Lower lobe of right lung (tissue), 2 donors: ENCODE measurements at regions not wholly inside any gene's neighbourhood (a gene's known extent, or its start where the extent isn't known, plus 50 kb on each side); places are given as distances from the start of the nearest gene placed in this dataset.
A peak's percentile ranks its signal among the peaks of the same experiment; 100 is the strongest.

ENCODE experiments used
- ATAC-seq, 2 donors: fragments of 200-7000 bp; cut with Tn5 transposase; one replicate each; pipeline ENCODE4 v1.9.1; 2020 to 2022; ENCODE audit warnings: mild to moderate bottlenecking in 2 of 2, moderate library complexity in 2 of 2
- DNase-seq: peaks from one replicate; pipeline ENCODE4 v3.0.0-alpha.2; 2020
- H3K27ac ChIP-seq: fragments of 200-600 bp; one replicate; pipeline ENCODE4 v1.8.0; 2022
- H3K27me3 ChIP-seq: fragments of 200-600 bp; one replicate; pipeline ENCODE4 v1.8.0; 2022; ENCODE audit warnings: low read depth
- H3K36me3 ChIP-seq: fragments of 200-600 bp; one replicate; pipeline ENCODE4 v1.8.0; 2022; ENCODE audit warnings: mild to moderate bottlenecking
- H3K4me1 ChIP-seq: fragments of 200-600 bp; one replicate; pipeline ENCODE4 v1.8.0; 2022
- H3K4me3 ChIP-seq: fragments of 200-600 bp; one replicate; pipeline ENCODE4 v1.8.0; 2022; ENCODE audit warnings: mild to moderate bottlenecking
- H3K9me3 ChIP-seq: fragments of 200-600 bp; one replicate; pipeline ENCODE4 v1.8.0; 2022
- CTCF ChIP-seq: fragments of 200-600 bp; IDR thresholded peaks from one replicate; pipeline ENCODE4 v1.8.0; 2022; ENCODE audit warnings: antibody characterized with exemption, mild to moderate bottlenecking
- intact Hi-C: fragments of 100-400 bp; cut with DNase I; formaldehyde crosslinking; loops from one replicate; pipeline ENCODE4 v1.11.0; 2022
- donor health status: DM: no; HTN: yes; CAD: no; lungs with severe emphysema.

GRCh38 chr2:128528133-128528532 is 209.5 kb upstream of the HS6ST1 start:
- no peak for DNase-seq
- no peaks in the 10 kb centered on the region for H3K9me3 ChIP-seq
- H3K4me3 ChIP-seq: no peak overlapping the region
- no peak for TF ChIP-seq CTCF
- no peaks in the 10 kb centered on the region for H3K36me3 ChIP-seq
- ATAC-seq: no peak
- no peaks in the 10 kb centered on the region for H3K4me1 ChIP-seq
- intact Hi-C loops: no loop called here
- no peak overlapping the region for H3K27ac ChIP-seq
- no peaks in the 10 kb centered on the region for H3K27me3 ChIP-seq

- Histone ChIP-seq H3K27me3 (no peaks in the 10 kb centered on the region), H3K4me3 (no peak overlapping the region), H3K4me1 (no peaks in the 10 kb centered on the region), H3K27ac (no peak overlapping the region), H3K9me3 (no peaks in the 10 kb centered on the region), H3K36me3 (no peaks in the 10 kb centered on the region)
- intact Hi-C loops: no loop called here
- no peak for ATAC-seq
- no peak for TF ChIP-seq CTCF
- DNase-seq: no peak
Observed at GRCh38 chr2:128530025-128530573, 211.4 kb upstream of the HS6ST1 start.

GRCh38 chr2:128531856-128532255 is 213.2 kb upstream of the HS6ST1 start:
- no peaks in the 10 kb centered on the region for H3K36me3 ChIP-seq
- H3K27me3 ChIP-seq: no peaks in the 10 kb centered on the region
- no peaks in the 10 kb centered on the region for H3K9me3 ChIP-seq
- intact Hi-C loops: no loop called here
- DNase-seq (no peak), ATAC-seq (peak in 1 of 2 donors; percentile 39)
- TF ChIP-seq CTCF: peak; percentile 35
- H3K4me1 ChIP-seq: no peaks in the 10 kb centered on the region
- no peak overlapping the region for H3K27ac ChIP-seq
- H3K4me3 ChIP-seq: no peak overlapping the region

GRCh38 chr2:128533101-128533500 is 214.4 kb upstream of the HS6ST1 start:
- Histone ChIP-seq H3K4me1 (no peaks in the 10 kb centered on the region), H3K27ac (no peak overlapping the region), H3K4me3 (no peak overlapping the region), H3K27me3 (no peaks in the 10 kb centered on the region), H3K36me3 (no peaks in the 10 kb centered on the region), H3K9me3 (no peaks in the 10 kb centered on the region)
- DNase-seq: no peak
- TF ChIP-seq CTCF: no peak
- ATAC-seq: no peak
- intact Hi-C loops: no loop called here

GRCh38 chr2:128534688-128535392 is 216.2 kb upstream of the HS6ST1 start:
- intact Hi-C loops: no loop called here
- H3K27ac ChIP-seq: no peak overlapping the region
- DNase-seq: no peak
- H3K27me3 ChIP-seq: no peaks in the 10 kb centered on the region
- no peak overlapping the region for H3K4me3 ChIP-seq
- no peak for ATAC-seq
- H3K9me3 ChIP-seq: no peaks in the 10 kb centered on the region
- H3K4me1 ChIP-seq: no peaks in the 10 kb centered on the region
- no peaks in the 10 kb centered on the region for H3K36me3 ChIP-seq
- no peak for TF ChIP-seq CTCF
